DND-41 (cell line): ENCODE measurements at regions not wholly inside any gene's neighbourhood (a gene's known extent, or its start where the extent isn't known, plus 50 kb on each side); places are given as distances from the start of the nearest gene placed in this dataset.

ENCODE experiments used
- ATAC-seq: fragments of 200-7000 bp; cut with Tn5 transposase; 3 replicates; pipeline ENCODE4 v1.9.1; 2021; ENCODE audit warnings: low read depth; ENCODE audit not compliant: insufficient read depth
- DNase-seq: peaks from one replicate; pipeline ENCODE4 v3.0.0-alpha.2; 2020
- H2AFZ ChIP-seq: 2 replicates; pipeline ENCODE4 v1.6.0; 2012; ENCODE audit warnings: low read depth, low read length
- H3K27ac ChIP-seq: 2 replicates; pipeline ENCODE4 v1.5.1; 2012; ENCODE audit warnings: low read length, inconsistent platforms
- H3K27me3 ChIP-seq: fragments of 200-600 bp; sonication (generic); 2 replicates; pipeline ENCODE4 v1.6.0; 2012; ENCODE audit warnings: low read length, mild to moderate bottlenecking, inconsistent platforms; ENCODE audit not compliant: insufficient read depth, poor library complexity
- H3K36me3 ChIP-seq: 2 replicates; pipeline ENCODE4 v1.5.1; 2012; ENCODE audit warnings: low read length, inconsistent platforms; ENCODE audit not compliant: insufficient read depth
- H3K4me1 ChIP-seq: 2 replicates; pipeline ENCODE4 v1.5.1; 2012; ENCODE audit warnings: mild to moderate bottlenecking, low read length; ENCODE audit not compliant: insufficient read depth
- H3K4me2 ChIP-seq: 2 replicates; pipeline ENCODE4 v1.6.0; 2012; ENCODE audit warnings: mild to moderate bottlenecking, moderate library complexity, low read length, inconsistent platforms; ENCODE audit not compliant: insufficient read depth
- H3K4me3 ChIP-seq, 2 experiments: fragments of 200-600 bp in 1 of 2; shearing (Covaris generic) in 1 of 2; 2 replicates each; pipeline ENCODE4 v1.5.1; 2012 to 2016; ENCODE audit warnings: inconsistent platforms in 2 of 2, low read length in 2 of 2, mild to moderate bottlenecking in 2 of 2, low read depth in 1 of 2, moderate library complexity in 1 of 2
- H3K79me2 ChIP-seq: 2 replicates; pipeline ENCODE4 v1.6.0; 2012; ENCODE audit warnings: low read length, inconsistent platforms; ENCODE audit not compliant: insufficient read depth
- H3K9ac ChIP-seq: 2 replicates; pipeline ENCODE4 v1.6.0; 2012; ENCODE audit warnings: low read depth, mild to moderate bottlenecking, inconsistent platforms, low read length, moderate library complexity
- H3K9me3 ChIP-seq: 2 replicates; pipeline ENCODE4 v1.5.1; 2012; ENCODE audit warnings: low read length, moderate library complexity, mild to moderate bottlenecking, inconsistent platforms; ENCODE audit not compliant: insufficient read depth, severe bottlenecking
- H4K20me1 ChIP-seq: 2 replicates; pipeline ENCODE4 v1.6.0; 2012; ENCODE audit warnings: low read length; ENCODE audit not compliant: insufficient read depth
- CTCF ChIP-seq: IDR thresholded peaks from 2 replicates; pipeline ENCODE4 v1.5.1; 2012; ENCODE audit warnings: borderline replicate concordance, low read length, moderate library complexity, mild to moderate bottlenecking; ENCODE audit not compliant: poor library complexity, severe bottlenecking; ENCODE audit errors: extremely low read depth
- EZH2 ChIP-seq: IDR thresholded peaks from 3 replicates; pipeline ENCODE4 v1.6.1; 2012; ENCODE audit warnings: borderline replicate concordance, low read depth, mild to moderate bottlenecking, moderate library complexity, low read length, inconsistent platforms; ENCODE audit not compliant: severe bottlenecking

GRCh38 chr14:95787941-95788340 lies 74.0 kb upstream of the TCL1A start:
- no peak overlapping the region for H3K4me3 ChIP-seq
- H3K9ac ChIP-seq, result no peak overlapping the region
- H3K4me2 ChIP-seq, result no peak overlapping the region
- H3K27ac ChIP-seq, result no peak overlapping the region
- H3K27me3 ChIP-seq, result no peaks in the 10 kb centered on the region
- H3K36me3 ChIP-seq, result no peaks in the 10 kb centered on the region
- no peaks in the 10 kb centered on the region for H3K4me1 ChIP-seq
- ATAC-seq, result no peak
- no peaks in the 10 kb centered on the region for H3K79me2 ChIP-seq
- no peak overlapping the region for H2AFZ ChIP-seq
- no peaks in the 10 kb centered on the region for H3K9me3 ChIP-seq
- DNase-seq, result no peak
- H4K20me1 ChIP-seq, result no peaks in the 10 kb centered on the region
- TF ChIP-seq CTCF (no peak), EZH2 (no peak)

GRCh38 chr14:95786566-95786965 lies 72.6 kb upstream of the TCL1A start:
- Histone ChIP-seq H3K4me3 (no peak overlapping the region), H3K9me3 (no peaks in the 10 kb centered on the region), H3K9ac (no peak overlapping the region), H3K4me1 (no peaks in the 10 kb centered on the region), H3K79me2 (no peaks in the 10 kb centered on the region), H3K27me3 (no peaks in the 10 kb centered on the region), H3K36me3 (no peaks in the 10 kb centered on the region), H2AFZ (no peak overlapping the region), H4K20me1 (no peaks in the 10 kb centered on the region), H3K4me2 (no peak overlapping the region), H3K27ac (no peak overlapping the region)
- TF ChIP-seq CTCF, result no peak
- TF ChIP-seq EZH2, result no peak
- DNase-seq (no peak), ATAC-seq (no peak)

GRCh38 chr14:95784137-95784536 lies 70.2 kb upstream of the TCL1A start:
- Histone ChIP-seq H2AFZ (no peak overlapping the region), H3K4me1 (no peaks in the 10 kb centered on the region), H3K4me2 (no peak overlapping the region), H3K9me3 (no peaks in the 10 kb centered on the region), H3K27ac (no peak overlapping the region), H3K9ac (no peak overlapping the region), H3K27me3 (no peaks in the 10 kb centered on the region), H4K20me1 (no peaks in the 10 kb centered on the region), H3K4me3 (no peak overlapping the region), H3K36me3 (no peaks in the 10 kb centered on the region), H3K79me2 (no peaks in the 10 kb centered on the region)
- ATAC-seq (no peak), DNase-seq (peak; percentile 47)
- TF ChIP-seq CTCF, result no peak
- TF ChIP-seq EZH2, result no peak
